ENCODE measurements at regions not wholly inside any gene's neighbourhood (a gene's known extent, or its start where the extent isn't known, plus 50 kb on each side); places are given as distances from the start of the nearest gene placed in this dataset.

- Histone ChIP-seq H3K27ac (ENCODE audit: low read depth, low read length) (no peak overlapping the region), H3K14ac (ENCODE audit: insufficient read length) (no peak overlapping the region), H2BK15ac (ENCODE audit: low read length) (no peak overlapping the region), H4K8ac (ENCODE audit: extremely low read depth, insufficient read depth, low read length) (no peak overlapping the region), H2AFZ (ENCODE audit: low read length) (no peak overlapping the region), H3K9ac (replicated peaks in 1 of 4; ENCODE audit: extremely low read depth in 1 of 4, low read depth in 3 of 4, low read length in 3 of 4) (no peak overlapping the region; a peak in 1 of 7 replicates), H2BK20ac (ENCODE audit: low read length) (no peak overlapping the region), H3K18ac (ENCODE audit: extremely low read depth, low read length) (no peak overlapping the region), H4K91ac (replicated peaks; ENCODE audit: insufficient read length, low read length) (no peak overlapping the region), H4K20me1 (replicated peaks in 1 of 2; ENCODE audit: control insufficient read depth in 1 of 2, insufficient read depth in 2 of 2, low read length in 2 of 2) (peaks cover 0 to 4% of the 10 kb centered on the region in 2 experiments), H3K4me3 (ENCODE audit: extremely low read depth in 1 of 4, insufficient read depth in 2 of 4, low read depth in 3 of 4, low read length in 4 of 4) (no peak overlapping the region), H3K4ac (replicated peaks; ENCODE audit: insufficient read length, low read depth, low read length) (no peak overlapping the region), H2AK5ac (ENCODE audit: low read depth, low read length) (no peak overlapping the region), H4K5ac (ENCODE audit: insufficient read length, low read depth, low read length) (no peak overlapping the region), H3K4me2 (ENCODE audit: insufficient read depth in 1 of 2, low read depth in 2 of 2, low read length in 2 of 2) (no peak overlapping the region), H3K9me3 (ENCODE audit: insufficient read depth in 2 of 2, low read depth in 1 of 2, low read length in 1 of 2) (no peaks in the 10 kb centered on the region), H3K23ac (ENCODE audit: insufficient read length) (no peak overlapping the region), H3K36me3 (ENCODE audit: control insufficient read depth in 2 of 4, insufficient read depth in 4 of 4, low read length in 3 of 4) (no peaks in the 10 kb centered on the region), H3K79me2 (ENCODE audit: control insufficient read depth in 1 of 2, insufficient read depth in 2 of 2, low read length in 2 of 2) (no peaks in the 10 kb centered on the region), H2BK120ac (replicated peaks; ENCODE audit: low read depth, low read length) (no peak overlapping the region), H3K23me2 (ENCODE audit: low read depth, low read length) (no peaks in the 10 kb centered on the region), H2BK12ac (ENCODE audit: low read depth, low read length) (no peak overlapping the region), H3K27me3 (replicated peaks in 1 of 4; ENCODE audit: control insufficient read depth in 3 of 4, extremely low read depth in 1 of 4, insufficient read depth in 3 of 4, low read length in 3 of 4) (no peaks in the 10 kb centered on the region), H3K79me1 (ENCODE audit: low read depth, low read length) (no peaks in the 10 kb centered on the region), H3K56ac (replicated peaks; ENCODE audit: insufficient read length, low read depth, low read length) (no peak overlapping the region), H3K4me1 (replicated peaks in 1 of 4; ENCODE audit: control insufficient read depth in 3 of 4, insufficient read depth in 4 of 4, low read length in 3 of 4) (no peaks in the 10 kb centered on the region), H2BK5ac (ENCODE audit: low read depth, low read length) (no peak overlapping the region)
- FAIRE-seq (no peak), DNase-seq (ENCODE audit: low read depth in 1 of 2, low spot score in 2 of 2) (no peak)
- no peak for TF ChIP-seq YY1 (IDR thresholded peaks at IDR 0.05; ENCODE audit: low read depth, low read length)
- 79% methylated on average over 7 of the region's 9 CpGs; no CpG with 5 or more reads in 1 of the 2 experiments for WGBS, 2 experiments (ENCODE audit: extremely low coverage in 1 of 2, insufficient coverage in 1 of 2, insufficient read length in 1 of 2, insufficient replicate concordance in 2 of 2, low coverage in 1 of 2, low lambda C conversion rate in 2 of 2, missing lambda C conversion rate in 1 of 2)
- CTCF ChIA-PET (ENCODE audit: partially characterized antibody), result interaction anchor here (1.2 to 1.4 kb wide), 2 partner anchors 31 to 256 kb away, joined by 3 to 5 read pairs; no protein-coding TSS in a partner anchor
- POLR2A ChIA-PET (ENCODE audit: partially characterized antibody), result no interaction called here
Measured at GRCh38 chr2:2729246-2729645, 398.2 kb upstream of the MYT1L start.

All from H1 (cell line).